GM18951 (cell line): ENCODE measurements at regions not wholly inside any gene's neighbourhood (a gene's known extent, or its start where the extent isn't known, plus 50 kb on each side); places are given as distances from the start of the nearest gene placed in this dataset.

Experiments
- POLR2A ChIP-seq: IDR thresholded peaks from 4 replicates; pipeline ENCODE4 v1.6.1; 2011; ENCODE audit warnings: mild to moderate bottlenecking; ENCODE audit not compliant: insufficient read length, insufficient read depth; ENCODE audit errors: extremely low read depth
- in situ Hi-C: fragments of 300-500 bp; cut with MboI; formaldehyde crosslinking; loops from one replicate; pipeline ENCODE4 v1.12.0; 2022; ENCODE audit warnings: low sequenced_read_pairs, mixed read lengths, inconsistent platforms; ENCODE audit not compliant: unreplicated experiment

GRCh38 chr17:71521724-71522123 lies 599.1 kb upstream of the SOX9 start:
- TF ChIP-seq POLR2A: no peak
- in situ Hi-C loops: no loop called here

- in situ Hi-C loops: no loop called here
These were observed 598.4 kb upstream of the SOX9 start for GRCh38 chr17:71522383-71522782.

GRCh38 chr17:71527311-71527710 lies 593.5 kb upstream of the SOX9 start:
- in situ Hi-C loops: no loop called here
- TF ChIP-seq POLR2A: no peak

More at GRCh38 chr17:71522383-71522782, 598.4 kb upstream of the SOX9 start:
- no peak for TF ChIP-seq POLR2A

GRCh38 chr17:71528210-71528609 lies 592.6 kb upstream of the SOX9 start:
- in situ Hi-C loops: no loop called here
- TF ChIP-seq POLR2A: no peak

GRCh38 chr17:71530248-71530647 lies 590.6 kb upstream of the SOX9 start:
- no peak for TF ChIP-seq POLR2A
- in situ Hi-C loops: no loop called here

- in situ Hi-C loops: no loop called here
- TF ChIP-seq POLR2A: no peak
These were observed 585.5 kb upstream of the SOX9 start for GRCh38 chr17:71535321-71535720.

GRCh38 chr17:71546419-71546818 lies 574.4 kb upstream of the SOX9 start:
- in situ Hi-C loops: no loop called here
- TF ChIP-seq POLR2A: no peak

GRCh38 chr17:71547904-71548303 lies 572.9 kb upstream of the SOX9 start:
- in situ Hi-C loops: no loop called here
- TF ChIP-seq POLR2A: no peak

GRCh38 chr17:71548540-71549190 lies 572.2 kb upstream of the SOX9 start:
- in situ Hi-C loops: no loop called here
- no peak for TF ChIP-seq POLR2A

- in situ Hi-C loops: no loop called here
- no peak for TF ChIP-seq POLR2A
These were observed 570.1 kb upstream of the SOX9 start for GRCh38 chr17:71550675-71551074.

GRCh38 chr17:71553381-71553780 lies 567.4 kb upstream of the SOX9 start:
- in situ Hi-C loops: no loop called here
- no peak for TF ChIP-seq POLR2A

- in situ Hi-C loops: no loop called here
- TF ChIP-seq POLR2A: no peak
These were observed 561.9 kb upstream of the SOX9 start for GRCh38 chr17:71558901-71559300.

- in situ Hi-C loops: no loop called here
- TF ChIP-seq POLR2A: no peak
These were observed 548.5 kb upstream of the SOX9 start for GRCh38 chr17:71572343-71572742.

GRCh38 chr17:71578446-71578845 lies 542.4 kb upstream of the SOX9 start:
- in situ Hi-C loops: no loop called here
- TF ChIP-seq POLR2A: no peak

GRCh38 chr17:71580220-71580619 lies 540.6 kb upstream of the SOX9 start:
- TF ChIP-seq POLR2A: no peak
- in situ Hi-C loops: no loop called here
